ENCODE measurements at regions not wholly inside any gene's neighbourhood (a gene's known extent, or its start where the extent isn't known, plus 50 kb on each side); places are given as distances from the start of the nearest gene placed in this dataset.
"Not testable (repeated sequence)": the region's sequence is repeated elsewhere in the genome, so short reads cannot be mapped to it uniquely, and the experiment has no call there.

- no peak overlapping the region for H3K27ac Mint-ChIP-seq
- no peak overlapping the region for H3K4me3 Mint-ChIP-seq
- H3K36me3 Mint-ChIP-seq = no peaks in the 10 kb centered on the region
- DNase-seq (no peak), ATAC-seq (ENCODE audit: low read depth in 2 of 2) (no peak)
- peaks cover 0 to 17% (median 0%) of the 10 kb centered on the region in 3 donors for H3K27me3 Mint-ChIP-seq
- H3K9me3 Mint-ChIP-seq = no peaks in the 10 kb centered on the region
- H3K4me1 Mint-ChIP-seq = no peaks in the 10 kb centered on the region
These were observed 208.9 kb downstream of the TMEM26 start for GRCh38 chr10:61244261-61244775.

- Mint-ChIP-seq H3K27ac (no peak overlapping the region), H3K9me3 (peaks cover 0 to 29% (median 5%) of the 10 kb centered on the region in 7 donors), H3K27me3 (peaks cover 0 to 9% (median 4%) of the 10 kb centered on the region in 3 donors), H3K4me3 (no peak overlapping the region), H3K36me3 (no peaks in the 10 kb centered on the region), H3K4me1 (no peaks in the 10 kb centered on the region)
- ATAC-seq (ENCODE audit: low read depth in 2 of 2) (no peak), DNase-seq (no peak)
These were observed 220.4 kb downstream of the TMEM26 start for GRCh38 chr10:61232780-61233179.

- Mint-ChIP-seq H3K9me3 (peaks cover 4 to 40% (median 20%) of the 10 kb centered on the region in 7 donors), H3K36me3 (peaks cover 0 to 7% of the 10 kb centered on the region in 2 donors)
These were observed 227.2 kb downstream of the TMEM26 start for GRCh38 chr10:61225939-61226338.

GRCh38 chr10:61223576-61223975 lies 229.6 kb downstream of the TMEM26 start:
- DNase-seq = no peak
- H3K27me3 Mint-ChIP-seq = peaks cover 4 to 22% (median 11%) of the 10 kb centered on the region in 3 donors
- H3K4me1 Mint-ChIP-seq = no peaks in the 10 kb centered on the region
- no peak overlapping the region for H3K27ac Mint-ChIP-seq
- no peak overlapping the region for H3K4me3 Mint-ChIP-seq
- H3K9me3 Mint-ChIP-seq = peaks cover 4 to 37% (median 20%) of the 10 kb centered on the region in 7 donors
- ATAC-seq (ENCODE audit: low read depth in 2 of 2) = no peak
- H3K36me3 Mint-ChIP-seq = peaks cover 0 to 7% of the 10 kb centered on the region in 2 donors

More at GRCh38 chr10:61225939-61226338, 227.2 kb downstream of the TMEM26 start:
- H3K4me3 Mint-ChIP-seq = no peak overlapping the region
- H3K27me3 Mint-ChIP-seq = peaks cover 4 to 8% (median 6%) of the 10 kb centered on the region in 3 donors
- no peak overlapping the region for H3K27ac Mint-ChIP-seq
- ATAC-seq (ENCODE audit: low read depth in 2 of 2) (no peak), DNase-seq (no peak)
- no peaks in the 10 kb centered on the region for H3K4me1 Mint-ChIP-seq

- H3K4me3 Mint-ChIP-seq = no peak overlapping the region
These were observed 233.5 kb downstream of the TMEM26 start for GRCh38 chr10:61219696-61220095.

GRCh38 chr10:61217851-61218565 lies 235.2 kb downstream of the TMEM26 start:
- Mint-ChIP-seq H3K9me3 (peaks cover 0 to 7% (median 3%) of the 10 kb centered on the region in 7 donors), H3K4me1 (no peaks in the 10 kb centered on the region), H3K27ac (no peak overlapping the region), H3K4me3 (no peak overlapping the region), H3K27me3 (peaks cover 11 to 34% (median 12%) of the 10 kb centered on the region in 3 donors), H3K36me3 (peaks cover 0 to 7% of the 10 kb centered on the region in 2 donors)
- DNase-seq (no peak), ATAC-seq (ENCODE audit: low read depth in 2 of 2) (no peak)

More at GRCh38 chr10:61219696-61220095, 233.5 kb downstream of the TMEM26 start:
- peaks cover 0 to 14% (median 6%) of the 10 kb centered on the region in 7 donors for H3K9me3 Mint-ChIP-seq
- ATAC-seq (ENCODE audit: low read depth in 2 of 2) = no peak
- H3K36me3 Mint-ChIP-seq = peaks cover 0 to 7% of the 10 kb centered on the region in 2 donors
- H3K27ac Mint-ChIP-seq = no peak overlapping the region
- no peak for DNase-seq
- H3K27me3 Mint-ChIP-seq = peaks cover 11 to 34% (median 12%) of the 10 kb centered on the region in 3 donors
- H3K4me1 Mint-ChIP-seq = no peaks in the 10 kb centered on the region

GRCh38 chr10:61215246-61215645 lies 237.9 kb downstream of the TMEM26 start:
- Mint-ChIP-seq H3K4me1 (no peaks in the 10 kb centered on the region), H3K36me3 (no peaks in the 10 kb centered on the region), H3K27me3 (peaks cover under 1 to 26% (median 8%) of the 10 kb centered on the region in 3 donors), H3K4me3 (no peak overlapping the region), H3K27ac (no peak overlapping the region), H3K9me3 (no peaks in the 10 kb centered on the region)
- ATAC-seq (ENCODE audit: low read depth in 2 of 2) = no peak
- no peak for DNase-seq

GRCh38 chr10:61211468-61211867 lies 241.7 kb downstream of the TMEM26 start:
- no peak overlapping the region for H3K27ac Mint-ChIP-seq
- no peaks in the 10 kb centered on the region for H3K9me3 Mint-ChIP-seq
- no peaks in the 10 kb centered on the region for H3K4me1 Mint-ChIP-seq
- DNase-seq (no peak), ATAC-seq (ENCODE audit: low read depth in 2 of 2) (no peak)
- H3K27me3 Mint-ChIP-seq = peaks cover 0 to 18% (median 5%) of the 10 kb centered on the region in 3 donors
- peak overlapping the region in 1 of 8 donors; percentile 17 for H3K4me3 Mint-ChIP-seq
- no peaks in the 10 kb centered on the region for H3K36me3 Mint-ChIP-seq

GRCh38 chr10:61197057-61197456 lies 253.1 kb upstream of the RHOBTB1 start:
- H3K9me3 Mint-ChIP-seq = peaks cover 3 to 16% (median 7%) of the 10 kb centered on the region in 7 donors
- no peak for ATAC-seq (ENCODE audit: low read depth in 2 of 2)
- DNase-seq = no peak

GRCh38 chr10:61195211-61195610 lies 251.2 kb upstream of the RHOBTB1 start:
- H3K9me3 Mint-ChIP-seq = peaks cover 4 to 24% (median 8%) of the 10 kb centered on the region in 7 donors
- no peak overlapping the region for H3K27ac Mint-ChIP-seq
- ATAC-seq (ENCODE audit: low read depth in 2 of 2) (no peak), DNase-seq (no peak)
- peaks cover 11 to 18% (median 17%) of the 10 kb centered on the region in 3 donors for H3K27me3 Mint-ChIP-seq
- H3K4me1 Mint-ChIP-seq = no peaks in the 10 kb centered on the region
- no peak overlapping the region for H3K4me3 Mint-ChIP-seq
- peaks cover 4 to 10% of the 10 kb centered on the region in 2 donors for H3K36me3 Mint-ChIP-seq

More at GRCh38 chr10:61197057-61197456, 253.1 kb upstream of the RHOBTB1 start:
- Mint-ChIP-seq H3K27me3 (peaks cover 4 to 23% (median 12%) of the 10 kb centered on the region in 3 donors), H3K4me3 (no peak overlapping the region), H3K27ac (no peak overlapping the region), H3K4me1 (no peaks in the 10 kb centered on the region), H3K36me3 (peaks cover 4 to 10% of the 10 kb centered on the region in 2 donors)

GRCh38 chr10:61192589-61192988 lies 248.6 kb upstream of the RHOBTB1 start:
- H3K4me3 Mint-ChIP-seq; H3K27ac Mint-ChIP-seq; ATAC-seq (ENCODE audit: low read depth in 2 of 2); H3K4me1 Mint-ChIP-seq; DNase-seq: not testable (repeated sequence)
- H3K27me3 Mint-ChIP-seq = peaks cover 11 to 21% (median 18%) of the 10 kb centered on the region in 3 donors
- peaks cover 4 to 24% (median 8%) of the 10 kb centered on the region in 7 donors for H3K9me3 Mint-ChIP-seq
- H3K36me3 Mint-ChIP-seq = peaks cover 4 to 10% of the 10 kb centered on the region in 2 donors

- Mint-ChIP-seq H3K27me3 (peaks cover 11 to 22% (median 18%) of the 10 kb centered on the region in 3 donors), H3K4me1 (no peaks in the 10 kb centered on the region), H3K4me3 (no peak overlapping the region), H3K36me3 (peaks cover 4 to 10% of the 10 kb centered on the region in 2 donors), H3K9me3 (peaks cover 4 to 24% (median 8%) of the 10 kb centered on the region in 7 donors), H3K27ac (no peak overlapping the region)
- DNase-seq (no peak), ATAC-seq (ENCODE audit: low read depth in 2 of 2) (no peak)
These were observed 248.1 kb upstream of the RHOBTB1 start for GRCh38 chr10:61192042-61192441.

- no peak for ATAC-seq (ENCODE audit: low read depth in 2 of 2)
These were observed 245.9 kb upstream of the RHOBTB1 start for GRCh38 chr10:61189912-61190311.

GRCh38 chr10:61188691-61189090 lies 244.7 kb upstream of the RHOBTB1 start:
- Mint-ChIP-seq H3K27me3 (peaks cover 10 to 18% (median 14%) of the 10 kb centered on the region in 3 donors), H3K9me3 (peaks cover 4 to 24% (median 7%) of the 10 kb centered on the region in 7 donors), H3K4me1 (no peaks in the 10 kb centered on the region), H3K36me3 (peaks cover 4 to 10% of the 10 kb centered on the region in 2 donors), H3K27ac (no peak overlapping the region), H3K4me3 (no peak overlapping the region)
- no peak for ATAC-seq (ENCODE audit: low read depth in 2 of 2)
- no peak for DNase-seq

More at GRCh38 chr10:61189912-61190311, 245.9 kb upstream of the RHOBTB1 start:
- Mint-ChIP-seq H3K27me3 (peaks cover 10 to 16% (median 16%) of the 10 kb centered on the region in 3 donors), H3K4me1 (no peaks in the 10 kb centered on the region), H3K36me3 (peaks cover 4 to 10% of the 10 kb centered on the region in 2 donors), H3K4me3 (no peak overlapping the region), H3K9me3 (peaks cover 4 to 24% (median 7%) of the 10 kb centered on the region in 7 donors), H3K27ac (no peak overlapping the region)
- DNase-seq = no peak
